PFSK-1 (cell line): ENCODE measurements at regions not wholly inside any gene's neighbourhood (a gene's known extent, or its start where the extent isn't known, plus 50 kb on each side); places are given as distances from the start of the nearest gene placed in this dataset.

Experiments used
- FOXP2 ChIP-seq: optimal IDR thresholded peaks from 2 replicates; pipeline ENCODE3; 2011; ENCODE audit warnings: borderline replicate concordance, control low read depth, inconsistent platforms; ENCODE audit not compliant: insufficient read depth; ENCODE audit errors: extremely low read length, extremely low read depth
- POLR2AphosphoS5 ChIP-seq: IDR thresholded peaks from 2 replicates; pipeline ENCODE4 v1.6.1; 2012; ENCODE audit warnings: low read depth, mild to moderate bottlenecking, control low read depth, low read length, moderate library complexity
- REST ChIP-seq, 2 experiments: IDR thresholded peaks; 2 replicates each; pipeline versions ENCODE4 v1.6.1 to v1.8.0; 2011 to 2012; ENCODE audit warnings: low read depth in 2 of 2, low read length in 2 of 2, control low read depth in 1 of 2, inconsistent platforms in 1 of 2, mild to moderate bottlenecking in 1 of 2, moderate library complexity in 1 of 2; ENCODE audit not compliant: insufficient read depth in 1 of 2
- SIN3A ChIP-seq: IDR thresholded peaks from 2 replicates; pipeline ENCODE4 v1.6.1; 2012; ENCODE audit warnings: mild to moderate bottlenecking, low read length, moderate library complexity, borderline replicate concordance; ENCODE audit not compliant: insufficient read depth
- TAF1 ChIP-seq: IDR thresholded peaks from 2 replicates; pipeline ENCODE4 v1.6.1; 2012; ENCODE audit warnings: low read length, control low read depth, borderline replicate concordance; ENCODE audit not compliant: insufficient read depth

- TF ChIP-seq POLR2AphosphoS5 (no peak), REST (IDR thresholded peaks at IDR 0.05; ENCODE audit: insufficient read depth in 1 of 2, low read depth in 2 of 2, low read length in 2 of 2) (no peak), FOXP2 (no peak), TAF1 (no peak), SIN3A (no peak)
Measured at GRCh38 chr3:153599685-153600084, 437.7 kb downstream of the RAP2B start.

GRCh38 chr3:153600896-153601295 is 438.9 kb downstream of the RAP2B start:
- no peak for TF ChIP-seq POLR2AphosphoS5
- no peak for TF ChIP-seq TAF1

GRCh38 chr3:153601374-153601853 is 439.4 kb downstream of the RAP2B start:
- no peak for TF ChIP-seq REST (IDR thresholded peaks at IDR 0.05; ENCODE audit: insufficient read depth in 1 of 2, low read depth in 2 of 2, low read length in 2 of 2)
- TF ChIP-seq TAF1, result no peak
- TF ChIP-seq SIN3A, result no peak
- no peak for TF ChIP-seq FOXP2
- no peak for TF ChIP-seq POLR2AphosphoS5

- TF ChIP-seq FOXP2, result no peak
- no peak for TF ChIP-seq TAF1
- TF ChIP-seq SIN3A, result no peak
- no peak for TF ChIP-seq POLR2AphosphoS5
- TF ChIP-seq REST (IDR thresholded peaks at IDR 0.05; ENCODE audit: insufficient read depth in 1 of 2, low read depth in 2 of 2, low read length in 2 of 2), result no peak
Measured at GRCh38 chr3:153602801-153603200, 440.8 kb downstream of the RAP2B start.

GRCh38 chr3:153614140-153614539 is 452.1 kb downstream of the RAP2B start:
- TF ChIP-seq REST (IDR thresholded peaks at IDR 0.05; ENCODE audit: insufficient read depth in 1 of 2, low read depth in 2 of 2, low read length in 2 of 2), result no peak
- TF ChIP-seq POLR2AphosphoS5, result no peak
- no peak for TF ChIP-seq SIN3A
- no peak for TF ChIP-seq TAF1
- TF ChIP-seq FOXP2, result no peak
